IMR-90 (cell line): ENCODE measurements at regions not wholly inside any gene's neighbourhood (a gene's known extent, or its start where the extent isn't known, plus 50 kb on each side); places are given as distances from the start of the nearest gene placed in this dataset.

Source experiments
- ATAC-seq: fragments of 200-7000 bp; cut with Tn5 transposase; 2 replicates; pipeline ENCODE4 v1.9.1; 2020; ENCODE audit warnings: low read depth, mild to moderate bottlenecking, moderate library complexity
- BruUV-seq: library from RNA; stranded (reverse); fragments of 400-500 nt; replicated peaks from 2 replicates; lab custom pipeline; 2021; lab: Mats Ljungman, UMichigan
- CTCF ChIA-PET: fragments of 300-600 bp; formaldehyde crosslinking; extraction: SDS; loops from one replicate; lab custom pipeline; 2021; ENCODE audit warnings: antibody characterized with exemption; lab: Yijun Ruan, JAX
- POLR2A ChIA-PET: fragments of 300-600 bp; sonication (Branson Sonifier 250); formaldehyde crosslinking; loops from one replicate; lab custom pipeline; 2022; ENCODE audit warnings: antibody characterized with exemption; ENCODE audit not compliant: unreplicated experiment; lab: Charles Lee
- DNase-seq: peaks from one replicate; pipeline ENCODE4 v3.0.0; 2013
- H2AFZ ChIP-seq: replicated peaks from 2 replicates; pipeline ENCODE3; 2013; ENCODE audit warnings: low read length, mild to moderate bottlenecking; ENCODE audit not compliant: poor library complexity
- H2AK5ac ChIP-seq: 2 replicates; pipeline ENCODE4 v1.6.1; 2013; ENCODE audit warnings: low read depth, low read length, inconsistent platforms
- H2AK9ac ChIP-seq: replicated peaks from 2 replicates; pipeline ENCODE3; 2013; ENCODE audit warnings: mild to moderate bottlenecking, low read depth, low read length, moderate library complexity; ENCODE audit not compliant: poor library complexity
- H2BK120ac ChIP-seq: 2 replicates; pipeline ENCODE4 v1.6.1; 2013; ENCODE audit warnings: low read depth, low read length, inconsistent platforms
- H2BK15ac ChIP-seq: 3 replicates; pipeline ENCODE4 v1.6.1; 2013; ENCODE audit warnings: low read depth, low read length, inconsistent platforms
- H2BK20ac ChIP-seq: 2 replicates; pipeline ENCODE4 v1.6.1; 2013; ENCODE audit warnings: low read depth, mild to moderate bottlenecking, inconsistent platforms, low read length, moderate library complexity
- H2BK5ac ChIP-seq: 2 replicates; pipeline ENCODE4 v1.6.1; 2013; ENCODE audit warnings: mild to moderate bottlenecking, low read depth, low read length, inconsistent platforms; ENCODE audit not compliant: poor library complexity, severe bottlenecking
- H3K14ac ChIP-seq: replicated peaks from 2 replicates; pipeline ENCODE4 v1.6.1; 2013; ENCODE audit warnings: low read depth, low read length, inconsistent platforms
- H3K18ac ChIP-seq: 2 replicates; pipeline ENCODE4 v1.6.1; 2013; ENCODE audit warnings: low read depth, low read length, control low read depth
- H3K23ac ChIP-seq: 2 replicates; pipeline ENCODE4 v1.6.1; 2013; ENCODE audit warnings: low read depth, low read length, inconsistent platforms
- H3K27ac ChIP-seq: 2 replicates; pipeline ENCODE4 v1.5.1; 2013; ENCODE audit warnings: mild to moderate bottlenecking, control low read depth, low read length; ENCODE audit not compliant: insufficient read depth
- H3K27me3 ChIP-seq: 2 replicates; pipeline ENCODE4 v1.6.1; 2013; ENCODE audit warnings: low read length; ENCODE audit not compliant: control insufficient read depth, insufficient read depth
- H3K36me3 ChIP-seq: 2 replicates; pipeline ENCODE4 v1.6.1; 2013; ENCODE audit warnings: low read length, mixed read lengths; ENCODE audit not compliant: control insufficient read depth, insufficient read depth
- H3K4ac ChIP-seq: 2 replicates; pipeline ENCODE4 v1.6.1; 2013; ENCODE audit warnings: low read depth, low read length, inconsistent platforms
- H3K4me1 ChIP-seq: 2 replicates; pipeline ENCODE4 v1.6.1; 2013; ENCODE audit warnings: low read length, mixed read lengths; ENCODE audit not compliant: control insufficient read depth, insufficient read depth
- H3K4me2 ChIP-seq: 2 replicates; pipeline ENCODE4 v1.6.1; 2013; ENCODE audit warnings: low read depth, mild to moderate bottlenecking, control low read depth, low read length, moderate library complexity
- H3K4me3 ChIP-seq: 2 replicates; pipeline ENCODE4 v1.5.1; 2013; ENCODE audit warnings: low read depth, mild to moderate bottlenecking, control low read depth, low read length, moderate library complexity; ENCODE audit not compliant: insufficient read depth
- H3K56ac ChIP-seq: 2 replicates; pipeline ENCODE4 v1.6.1; 2013; ENCODE audit warnings: low read length, inconsistent platforms; ENCODE audit not compliant: insufficient read depth; ENCODE audit errors: extremely low read depth
- H3K79me1 ChIP-seq, 2 experiments: 2 replicates each; pipeline ENCODE4 v1.6.1; 2013; ENCODE audit warnings: low read length in 2 of 2, inconsistent platforms in 1 of 2, low read depth in 1 of 2
- H3K9ac ChIP-seq: 2 replicates; pipeline ENCODE4 v1.6.1; 2013; ENCODE audit warnings: low read depth, low read length, control low read depth
- H3K9me1 ChIP-seq: 2 replicates; pipeline ENCODE4 v1.6.1; 2013; ENCODE audit warnings: low read length, inconsistent platforms; ENCODE audit not compliant: insufficient read depth
- H3K9me3 ChIP-seq: 2 replicates; pipeline ENCODE4 v1.6.1; 2013; ENCODE audit warnings: low read length; ENCODE audit not compliant: control insufficient read depth, insufficient read depth
- H4K20me1 ChIP-seq: 2 replicates; pipeline ENCODE4 v1.6.1; 2013; ENCODE audit warnings: low read length, inconsistent platforms; ENCODE audit not compliant: insufficient read depth
- H4K5ac ChIP-seq: 2 replicates; pipeline ENCODE4 v1.6.1; 2013; ENCODE audit warnings: mild to moderate bottlenecking, low read depth, low read length, control low read depth
- H4K8ac ChIP-seq, 2 experiments: 2 replicates each; pipeline ENCODE4 v1.6.1; 2013; ENCODE audit warnings: low read depth in 2 of 2, low read length in 2 of 2, control low read depth in 1 of 2, inconsistent platforms in 1 of 2
- H4K91ac ChIP-seq: 2 replicates; pipeline ENCODE4 v1.6.1; 2013; ENCODE audit warnings: low read depth, low read length, inconsistent platforms; ENCODE audit not compliant: insufficient read depth
- BHLHE40 ChIP-seq: fragments of 150-350 bp; IDR thresholded peaks from 2 replicates; pipeline ENCODE4 v1.6.1; 2016; ENCODE audit warnings: mild to moderate bottlenecking, low read depth, low read length
- CEBPB ChIP-seq: IDR thresholded peaks from 2 replicates; pipeline ENCODE4 v1.6.1; 2012; ENCODE audit warnings: low read depth, low read length, improper control_type of control experiment
- CHD1 ChIP-seq: IDR thresholded peaks from 2 replicates; pipeline ENCODE4 v1.6.1; 2012; ENCODE audit warnings: low read depth, low read length, improper control_type of control experiment
- CTCF ChIP-seq: conservative IDR thresholded peaks from 2 replicates; pipeline ENCODE4 v1.5.1; 2012; ENCODE audit warnings: mild to moderate bottlenecking, low read depth, low read length, improper control_type of control experiment
- ELK1 ChIP-seq: fragments of 150-350 bp; IDR thresholded peaks from 2 replicates; pipeline ENCODE4 v1.6.1; 2016; ENCODE audit warnings: low read depth, mild to moderate bottlenecking, low read length, moderate library complexity, borderline replicate concordance
- FOS ChIP-seq: fragments of 150-350 bp; IDR thresholded peaks from 2 replicates; pipeline ENCODE4 v1.6.1; 2016; ENCODE audit warnings: low read depth, low read length
- MAFK ChIP-seq: IDR thresholded peaks from 2 replicates; pipeline ENCODE4 v1.6.1; 2012; ENCODE audit warnings: low read depth, low read length, improper control_type of control experiment
- MAZ ChIP-seq: IDR thresholded peaks from 2 replicates; pipeline ENCODE4 v1.6.1; 2012; ENCODE audit warnings: low read depth, mild to moderate bottlenecking, low read length, improper control_type of control experiment, moderate library complexity, borderline replicate concordance
- MXI1 ChIP-seq: IDR thresholded peaks from 2 replicates; pipeline ENCODE4 v1.6.1; 2012; ENCODE audit warnings: low read depth, mild to moderate bottlenecking, low read length, moderate library complexity, borderline replicate concordance
- NFE2L2 ChIP-seq: fragments of 150-350 bp; IDR thresholded peaks from 2 replicates; pipeline ENCODE4 v1.6.1; 2016; ENCODE audit warnings: low read depth, mild to moderate bottlenecking, low read length
- POLR2A ChIP-seq: IDR thresholded peaks from 2 replicates; pipeline ENCODE4 v1.6.1; 2012; ENCODE audit warnings: mild to moderate bottlenecking, low read depth, low read length
- RAD21 ChIP-seq: IDR thresholded peaks from 2 replicates; pipeline ENCODE4 v1.6.1; 2012; ENCODE audit warnings: low read length, improper control_type of control experiment
- RCOR1 ChIP-seq: IDR thresholded peaks from 2 replicates; pipeline ENCODE4 v1.6.1; 2012; ENCODE audit warnings: mild to moderate bottlenecking, low read length, improper control_type of control experiment; ENCODE audit not compliant: insufficient replicate concordance
- RFX5 ChIP-seq: IDR thresholded peaks from 2 replicates; pipeline ENCODE4 v1.8.0; 2012; ENCODE audit warnings: low read depth, mild to moderate bottlenecking, low read length, moderate library complexity
- SMC3 ChIP-seq: fragments of 150-350 bp; IDR thresholded peaks from 2 replicates; pipeline ENCODE4 v1.6.1; 2016; ENCODE audit warnings: low read depth, mild to moderate bottlenecking, antibody characterized with exemption, low read length, moderate library complexity
- USF2 ChIP-seq: fragments of 150-350 bp; IDR thresholded peaks from 2 replicates; pipeline ENCODE4 v1.6.1; 2017; ENCODE audit warnings: mild to moderate bottlenecking, antibody characterized with exemption, low read length, low read depth
- WGBS, 2 experiments: methylation state at CpG; one replicate each; pipeline versions ENCODE4 v1.1.5 to v1.1.7; 2013; ENCODE audit warnings: missing lambda C conversion rate in 2 of 2; ENCODE audit not compliant: insufficient read length in 1 of 2; ENCODE audit errors: extremely low coverage in 2 of 2; 5-methylcytosine and 5-hydroxymethylcytosine counted together
- dilution Hi-C: fragments of 300-500 bp; cut with HindIII; formaldehyde crosslinking; loops from one replicate; pipeline ENCODE4 v1.14.3; 2018; ENCODE audit warnings: low sequenced_read_pairs; ENCODE audit not compliant: unreplicated experiment
- in situ Hi-C: fragments of 300-500 bp; cut with MboI; formaldehyde crosslinking; loops from 3 replicates; pipeline ENCODE4 v1.14.3; 2019; ENCODE audit warnings: low sequenced_read_pairs, inconsistent platforms, mixed read lengths
- intact Hi-C: fragments of 100-400 bp; cut with micrococcal nuclease; formaldehyde crosslinking; loops from 2 replicates; pipeline ENCODE4 v1.10.0; 2022

DNA sequence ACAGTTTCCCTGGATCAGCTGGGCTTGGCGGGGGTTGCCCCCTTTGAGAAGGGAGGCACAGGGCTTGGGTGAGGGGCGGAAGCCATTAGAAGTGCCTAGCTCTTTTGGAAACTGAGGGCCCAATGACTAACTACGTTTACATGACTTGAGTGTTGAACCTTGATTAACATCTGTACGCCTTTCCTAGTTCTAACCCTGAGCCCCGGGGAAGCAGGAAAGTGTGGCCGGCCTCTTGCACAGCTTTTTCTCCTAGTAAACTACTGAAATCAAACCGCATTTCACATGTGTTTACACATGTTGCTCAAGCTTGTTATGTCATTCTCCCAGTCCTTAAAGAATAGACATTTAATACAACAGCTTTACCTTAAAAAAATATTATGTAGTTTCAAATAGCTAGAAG, 1356.4 kb upstream of the TMEM132C start:
- no peak overlapping the region for H4K5ac ChIP-seq
- DNase-seq (no peak), ATAC-seq (no peak)
- no peak overlapping the region for H3K27ac ChIP-seq
- no peak overlapping the region for H2AK5ac ChIP-seq
- H4K8ac ChIP-seq = no peak overlapping the region
- dilution Hi-C loops = no loop called here
- 63% methylated on average over 1 of the region's 7 CpGs; no CpG with 5 or more reads in 1 of the 2 experiments for WGBS, 2 experiments
- H2BK5ac ChIP-seq = no peak overlapping the region
- no peaks in the 10 kb centered on the region for H3K79me1 ChIP-seq
- POLR2A ChIA-PET = no interaction called here
- intact Hi-C loops = no loop called here
- H3K9ac ChIP-seq = no peak overlapping the region
- no peak overlapping the region for H4K91ac ChIP-seq
- H3K18ac ChIP-seq = no peak overlapping the region
- peaks cover 8% of the 10 kb centered on the region for H3K9me3 ChIP-seq
- H4K20me1 ChIP-seq = no peaks in the 10 kb centered on the region
- H3K36me3 ChIP-seq = no peaks in the 10 kb centered on the region
- no peak overlapping the region for H2BK20ac ChIP-seq
- H3K9me1 ChIP-seq = no peaks in the 10 kb centered on the region
- no TSS peak for BruUV-seq
- CTCF ChIA-PET = interaction anchor here (0.6 kb wide), 1 partner anchor 63 kb away, joined by 5 read pairs; no protein-coding TSS in a partner anchor
- no peak overlapping the region for H3K23ac ChIP-seq
- no peak overlapping the region for H2AFZ ChIP-seq
- no peak overlapping the region for H3K4ac ChIP-seq
- no peak overlapping the region for H3K56ac ChIP-seq
- H3K4me1 ChIP-seq = no peaks in the 10 kb centered on the region
- no peak overlapping the region for H3K4me2 ChIP-seq
- no peak overlapping the region for H3K14ac ChIP-seq
- in situ Hi-C loops = no loop called here
- no peak overlapping the region for H2BK15ac ChIP-seq
- no peak for TF ChIP-seq MXI1
- TF ChIP-seq RAD21 = no peak
- no peak for TF ChIP-seq FOS
- TF ChIP-seq MAZ = no peak
- no peak for TF ChIP-seq CHD1
- TF ChIP-seq POLR2A = no peak
- TF ChIP-seq CEBPB = no peak
- no peak for TF ChIP-seq MAFK
- TF ChIP-seq NFE2L2 = no peak
- no peak for TF ChIP-seq SMC3
- no peak for TF ChIP-seq BHLHE40
- no peak for TF ChIP-seq RCOR1
- no peak for TF ChIP-seq RFX5
- no peak for TF ChIP-seq ELK1
- no peak for TF ChIP-seq CTCF
- no peak for TF ChIP-seq USF2
- no peak overlapping the region for H2BK120ac ChIP-seq
- no peaks in the 10 kb centered on the region for H3K27me3 ChIP-seq
- no peak overlapping the region for H2AK9ac ChIP-seq
- H3K4me3 ChIP-seq = no peak overlapping the region
